GM21367 (cell line): ENCODE measurements at regions not wholly inside any gene's neighbourhood (a gene's known extent, or its start where the extent isn't known, plus 50 kb on each side); places are given as distances from the start of the nearest gene placed in this dataset.

ENCODE experiments used
- ATAC-seq: cut with Tn5 transposase; IDR thresholded peaks from one replicate; pipeline ENCODE4 v1.9.1; 2021; ENCODE audit not compliant: unreplicated experiment

GRCh38 chr10:118537623-118538022, 57.8 kb downstream of the PRLHR start:
- ATAC-seq, result no peak

DNA sequence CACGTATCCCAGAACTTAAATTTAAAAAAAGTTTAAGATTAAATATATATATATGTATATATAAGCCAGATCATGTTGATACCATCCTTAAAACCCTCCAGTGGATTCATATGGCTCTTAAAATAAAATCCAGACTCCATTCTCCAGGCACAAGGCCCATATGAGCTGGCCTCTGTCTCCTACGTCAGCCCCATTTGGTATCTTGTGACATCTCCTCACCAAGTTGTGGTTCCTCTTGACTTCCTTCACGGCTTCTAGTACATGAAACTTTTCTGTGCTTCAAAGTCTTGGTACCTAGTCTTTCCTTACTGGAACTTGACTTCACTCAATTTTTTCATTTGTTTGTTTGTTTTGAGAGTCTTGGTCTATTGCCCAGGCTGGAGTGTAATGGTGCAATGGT, 61.3 kb downstream of the PRLHR start:
- no peak for ATAC-seq

- no peak for ATAC-seq
Measured at GRCh38 chr10:118531105-118531852, 64.2 kb downstream of the PRLHR start.

DNA sequence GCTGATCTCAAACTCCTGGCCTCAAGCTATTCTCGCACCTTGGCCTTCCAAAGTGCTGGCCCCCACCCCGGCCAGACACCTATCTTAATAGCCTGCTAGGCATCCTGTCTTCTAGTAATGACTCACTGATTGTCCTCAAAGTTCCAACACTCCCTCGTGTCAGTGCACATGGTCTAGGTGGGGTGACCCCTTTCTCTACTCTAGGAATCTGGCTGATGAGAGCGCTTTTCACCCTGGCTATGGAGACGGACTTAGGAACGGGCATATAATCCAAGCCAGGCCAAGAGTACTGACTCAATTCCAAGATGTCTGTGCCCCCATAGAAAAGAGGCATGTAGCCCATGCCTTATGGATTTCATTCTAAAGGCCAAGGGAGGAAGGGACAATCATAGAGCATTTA, 67.0 kb downstream of the PRLHR start:
- no peak for ATAC-seq

- no peak for ATAC-seq
Measured at GRCh38 chr10:118523775-118524174, 71.7 kb downstream of the PRLHR start.

DNA sequence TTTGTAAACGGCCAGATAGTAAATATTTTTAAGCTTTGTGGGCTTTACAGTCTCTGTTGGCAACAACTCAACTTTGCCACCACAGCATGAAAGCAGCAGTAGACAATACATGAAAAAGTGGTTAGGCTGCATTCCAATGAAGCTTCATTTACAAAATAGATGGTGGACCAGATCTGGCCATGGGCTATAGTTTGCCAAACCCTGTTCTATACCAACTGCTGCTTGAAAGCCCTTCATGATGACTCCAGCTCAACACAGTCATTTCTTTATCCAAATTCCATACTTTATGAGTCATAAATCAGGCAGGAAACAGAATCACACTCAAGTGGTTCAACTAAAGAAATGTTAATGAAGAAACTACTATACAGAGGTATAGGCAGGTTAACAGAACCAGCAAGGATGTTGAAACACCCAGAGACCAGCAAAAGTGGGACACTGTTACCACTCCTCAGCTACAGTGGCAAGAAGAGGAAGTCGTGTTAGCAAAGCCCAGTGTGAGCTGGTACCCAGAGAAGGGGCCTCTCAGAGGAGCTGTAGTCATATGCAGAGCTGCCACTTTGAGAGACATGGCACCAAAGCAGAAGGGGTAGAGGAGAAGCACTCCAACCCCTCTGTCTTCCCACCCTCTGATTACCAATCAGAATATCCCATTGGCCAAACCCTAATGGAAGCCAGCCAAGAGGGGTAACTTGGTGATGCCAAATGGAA, 72.5 kb downstream of the PRLHR start:
- no peak for ATAC-seq

GRCh38 chr10:118521415-118522117, 73.9 kb downstream of the PRLHR start:
- ATAC-seq, result no peak

DNA sequence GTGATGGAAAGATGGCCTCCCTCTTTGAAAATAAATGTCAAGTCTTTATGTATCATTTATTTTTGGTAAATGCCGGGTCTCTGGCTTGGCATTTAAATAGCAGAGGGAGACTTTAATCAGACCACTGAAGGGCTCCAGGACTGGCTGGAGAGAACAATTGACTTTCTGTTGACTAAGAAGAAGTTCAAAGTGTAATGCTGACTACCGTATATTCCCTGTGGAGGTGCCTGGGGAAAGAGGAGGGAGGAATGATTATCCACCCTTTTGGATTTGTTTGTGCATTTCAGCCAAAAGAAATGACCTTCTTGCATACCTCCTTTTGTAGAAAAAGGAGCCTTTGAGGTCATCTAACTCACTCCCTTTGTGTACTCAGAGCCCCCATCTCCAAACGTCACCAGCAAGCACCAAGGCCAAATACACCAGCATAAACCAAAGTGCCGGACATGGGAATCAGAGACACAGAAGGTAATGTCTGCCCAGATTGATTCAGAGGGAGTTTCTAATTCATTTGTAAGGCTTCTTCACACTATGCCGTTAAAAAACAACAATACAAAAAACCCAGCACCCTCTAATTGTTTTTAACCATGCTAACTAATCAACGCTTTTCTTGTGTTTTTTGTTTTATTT, 75.2 kb downstream of the PRLHR start:
- ATAC-seq, result no peak

GRCh38 chr10:118518095-118518494, 77.4 kb downstream of the PRLHR start:
- ATAC-seq, result no peak

DNA sequence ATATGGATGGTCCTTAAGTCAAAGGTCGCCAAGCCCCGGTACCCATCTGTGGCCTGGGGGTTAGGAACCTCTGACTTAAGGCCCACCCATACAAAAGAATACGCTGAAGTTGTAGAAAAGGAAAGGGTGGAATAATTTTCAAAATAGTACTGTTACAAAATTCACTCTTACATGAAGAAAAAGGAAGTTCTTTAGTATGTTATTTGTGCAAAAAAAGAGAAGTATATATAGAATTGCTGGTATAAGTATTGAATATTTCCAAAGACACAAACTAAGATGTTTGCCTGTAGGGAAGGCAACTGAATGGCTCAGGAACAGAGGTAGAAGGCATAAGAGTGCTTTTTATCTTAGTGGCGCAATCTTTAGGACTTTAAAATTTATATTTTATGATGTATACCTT, 78.7 kb downstream of the PRLHR start:
- ATAC-seq, result no peak

- ATAC-seq, result no peak
Measured at GRCh38 chr10:118513174-118513573, 82.3 kb downstream of the PRLHR start.

GRCh38 chr10:118511711-118512110, 83.7 kb downstream of the PRLHR start:
- no peak for ATAC-seq

- no peak for ATAC-seq
Measured at GRCh38 chr10:118508863-118509262, 86.6 kb downstream of the PRLHR start.

- no peak for ATAC-seq
Measured at GRCh38 chr10:118508355-118508754, 87.1 kb downstream of the PRLHR start.

- ATAC-seq, result no peak
Measured at GRCh38 chr10:118506671-118507590, 88.5 kb downstream of the PRLHR start.

GRCh38 chr10:118505363-118505762, 90.1 kb downstream of the PRLHR start:
- ATAC-seq, result no peak

GRCh38 chr10:118504467-118505205, 90.8 kb downstream of the PRLHR start:
- ATAC-seq, result no peak

GRCh38 chr10:118504044-118504443, 91.4 kb downstream of the PRLHR start:
- no peak for ATAC-seq

GRCh38 chr10:118503192-118503591, 92.3 kb downstream of the PRLHR start:
- no peak for ATAC-seq
